GM23338 (cell line): ENCODE measurements at regions not wholly inside any gene's neighbourhood (a gene's known extent, or its start where the extent isn't known, plus 50 kb on each side); places are given as distances from the start of the nearest gene placed in this dataset.

ENCODE experiments used
- ATAC-seq: fragments of 200-7000 bp; cut with Tn5 transposase; 3 replicates; pipeline ENCODE4 v1.9.1; 2020
- DNase-seq: peaks from one replicate; pipeline ENCODE4 v3.0.0-alpha.2; 2015; ENCODE audit warnings: low spot score
- H2AFZ ChIP-seq: fragments of 200-600 bp; sonication (generic); 2 replicates; pipeline ENCODE4 v1.8.0; 2016; ENCODE audit warnings: antibody characterized with exemption, mild to moderate bottlenecking, moderate library complexity
- H3F3A ChIP-seq: fragments of 200-600 bp; sonication (generic); replicated peaks from 2 replicates; pipeline ENCODE4 v1.8.0; 2017; ENCODE audit warnings: antibody characterized with exemption, mixed run types, low read depth
- H3K27ac ChIP-seq: fragments of 200-600 bp; sonication (generic); 2 replicates; pipeline ENCODE4 v1.6.1; 2016; ENCODE audit warnings: low read depth
- H3K27me3 ChIP-seq: fragments of 200-600 bp; sonication (generic); 2 replicates; pipeline ENCODE4 v1.8.0; 2016; ENCODE audit warnings: mild to moderate bottlenecking, mixed run types, moderate library complexity; ENCODE audit not compliant: insufficient read depth
- H3K36me3 ChIP-seq: fragments of 200-600 bp; sonication (generic); 2 replicates; pipeline ENCODE4 v1.8.0; 2016; ENCODE audit warnings: mild to moderate bottlenecking; ENCODE audit not compliant: insufficient read depth
- H3K4me1 ChIP-seq: fragments of 200-600 bp; sonication (generic); 2 replicates; pipeline ENCODE4 v1.8.0; 2016; ENCODE audit warnings: mild to moderate bottlenecking, moderate library complexity; ENCODE audit not compliant: insufficient read depth
- H3K4me2 ChIP-seq: fragments of 200-600 bp; sonication (generic); 2 replicates; pipeline ENCODE4 v1.7.1; 2017; ENCODE audit warnings: mixed run types
- H3K4me3 ChIP-seq: fragments of 200-600 bp; sonication (generic); 2 replicates; pipeline ENCODE4 v1.6.1; 2016; ENCODE audit warnings: mixed run types
- H3K79me2 ChIP-seq: fragments of 200-600 bp; sonication (generic); replicated peaks from 2 replicates; pipeline ENCODE4 v1.8.0; 2017; ENCODE audit warnings: mild to moderate bottlenecking; ENCODE audit not compliant: insufficient read depth
- H3K9me2 ChIP-seq: fragments of 200-600 bp; sonication (generic); 2 replicates; pipeline ENCODE4 v1.8.0; 2017; ENCODE audit not compliant: insufficient read depth
- H4K20me1 ChIP-seq: fragments of 200-600 bp; sonication (generic); replicated peaks from 2 replicates; pipeline ENCODE4 v1.8.0; 2017; ENCODE audit warnings: mild to moderate bottlenecking; ENCODE audit not compliant: insufficient read depth
- H3K27ac Mint-ChIP-seq: 2 replicates; pipeline ENCODE4 v1.8.0; 2020; ENCODE audit warnings: inconsistent platforms, mild to moderate bottlenecking, moderate library complexity, mixed read lengths
- H3K27me3 Mint-ChIP-seq: 3 replicates; pipeline ENCODE4 v1.8.0; 2022; ENCODE audit warnings: low read depth, mild to moderate bottlenecking, moderate library complexity, mixed read lengths, inconsistent platforms; ENCODE audit not compliant: insufficient read depth, poor library complexity
- H3K36me3 Mint-ChIP-seq: 3 replicates; pipeline ENCODE4 v1.8.0; 2021; ENCODE audit warnings: low read depth, mild to moderate bottlenecking, inconsistent platforms, moderate library complexity, mixed read lengths
- H3K4me1 Mint-ChIP-seq: 3 replicates; pipeline ENCODE4 v1.8.0; 2020; ENCODE audit warnings: mild to moderate bottlenecking, inconsistent platforms, mixed read lengths
- H3K4me3 Mint-ChIP-seq: 3 replicates; pipeline ENCODE4 v1.8.0; 2021; ENCODE audit warnings: moderate library complexity, mild to moderate bottlenecking, inconsistent platforms, mixed read lengths
- H3K9me3 Mint-ChIP-seq: 3 replicates; pipeline ENCODE4 v1.8.0; 2020; ENCODE audit warnings: moderate library complexity, mild to moderate bottlenecking, inconsistent platforms, mixed read lengths
- CREB1 ChIP-seq: fragments of 250-450 bp; sonication (Bioruptor Pico); IDR thresholded peaks from 2 replicates; pipeline ENCODE4 v1.5.0; 2020; ENCODE audit warnings: low read depth, mild to moderate bottlenecking, moderate library complexity
- EZH2 ChIP-seq: fragments of 200-600 bp; sonication (generic); IDR thresholded peaks from one replicate; pipeline ENCODE4 v1.8.0; 2017; ENCODE audit warnings: antibody characterized with exemption, mild to moderate bottlenecking, low read depth; ENCODE audit not compliant: unreplicated experiment
- EZH2phosphoT487 ChIP-seq: fragments of 200-600 bp; sonication (generic); IDR thresholded peaks from one replicate; pipeline ENCODE4 v1.8.1; 2018; ENCODE audit warnings: antibody characterized with exemption; ENCODE audit not compliant: unreplicated experiment
- JUNB ChIP-seq: IDR thresholded peaks from one replicate; pipeline ENCODE4 v1.6.1; 2016; ENCODE audit warnings: antibody characterized with exemption; ENCODE audit not compliant: unreplicated experiment
- NANOG ChIP-seq: IDR thresholded peaks from 2 replicates; pipeline ENCODE4 v1.6.1; 2016; ENCODE audit warnings: antibody characterized with exemption, borderline replicate concordance
- POLR2AphosphoS5 ChIP-seq: IDR thresholded peaks from 2 replicates; pipeline ENCODE4 v1.6.1; 2016; ENCODE audit warnings: antibody characterized with exemption, low read depth
- ZNF331 ChIP-seq: fragments of 250-450 bp; sonication (Bioruptor Pico); IDR thresholded peaks from 2 replicates; pipeline ENCODE4 v1.5.0; 2020; ENCODE audit warnings: low read depth, mild to moderate bottlenecking, moderate library complexity
- TF ChIP-seq, protein P1 (sequence below): IDR thresholded peaks from one replicate; pipeline ENCODE4 v1.6.1; 2018; ENCODE audit warnings: antibody characterized with exemption; ENCODE audit not compliant: unreplicated experiment
- TF ChIP-seq, protein P2 (sequence below): IDR thresholded peaks from 2 replicates; pipeline ENCODE4 v1.6.1; 2016; ENCODE audit warnings: antibody characterized with exemption
- TF ChIP-seq, protein P3 (sequence below): fragments of 250-450 bp; sonication (Bioruptor Pico); IDR thresholded peaks from 2 replicates; pipeline ENCODE4 v1.5.0; 2020; ENCODE audit warnings: mild to moderate bottlenecking, moderate library complexity

DNA sequence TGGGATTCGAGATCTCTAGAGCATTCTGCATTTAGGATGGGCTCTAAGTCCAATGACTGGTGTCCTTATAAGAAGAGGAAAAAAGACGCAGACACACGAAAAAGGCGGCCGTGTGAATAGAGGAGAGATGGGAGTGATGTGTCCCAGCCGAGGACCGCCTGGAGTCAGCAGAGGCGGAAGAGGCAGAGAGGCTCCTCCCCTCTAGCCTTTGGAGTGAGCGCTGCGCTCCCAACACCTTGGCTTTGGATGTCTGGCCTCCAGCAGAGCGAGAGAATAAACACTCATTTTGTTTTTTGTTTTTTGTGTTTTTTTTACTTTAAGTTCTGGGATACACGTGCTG is 83.0 kb upstream of the RTL6 start:
- H3K27me3 Mint-ChIP-seq: peaks cover 9% of the 10 kb centered on the region
- Histone ChIP-seq H3K79me2 (no peaks in the 10 kb centered on the region), H3K27me3 (no peaks in the 10 kb centered on the region), H3K36me3 (no peaks in the 10 kb centered on the region), H3K4me3 (no peak overlapping the region), H3K9me2 (no peaks in the 10 kb centered on the region), H3K4me2 (no peak overlapping the region), H3K4me1 (no peaks in the 10 kb centered on the region), H3F3A (no peaks in the 10 kb centered on the region), H2AFZ (no peak overlapping the region), H3K27ac (no peak overlapping the region), H4K20me1 (no peaks in the 10 kb centered on the region)
- ATAC-seq (peak; percentile 23; the same call in 1 of the 3 replicates), DNase-seq (no peak)
- H3K4me3 Mint-ChIP-seq: no peak overlapping the region
- H3K27ac Mint-ChIP-seq: no peak overlapping the region
- H3K4me1 Mint-ChIP-seq: no peaks in the 10 kb centered on the region
- no peak for TF ChIP-seq CREB1 (CRISPR knock-in tag)
- no peak for TF ChIP-seq NANOG
- no peak for TF ChIP-seq POLR2AphosphoS5
- TF ChIP-seq ZNF331 (CRISPR knock-in tag): no peak
- TF ChIP-seq, protein P1, sequence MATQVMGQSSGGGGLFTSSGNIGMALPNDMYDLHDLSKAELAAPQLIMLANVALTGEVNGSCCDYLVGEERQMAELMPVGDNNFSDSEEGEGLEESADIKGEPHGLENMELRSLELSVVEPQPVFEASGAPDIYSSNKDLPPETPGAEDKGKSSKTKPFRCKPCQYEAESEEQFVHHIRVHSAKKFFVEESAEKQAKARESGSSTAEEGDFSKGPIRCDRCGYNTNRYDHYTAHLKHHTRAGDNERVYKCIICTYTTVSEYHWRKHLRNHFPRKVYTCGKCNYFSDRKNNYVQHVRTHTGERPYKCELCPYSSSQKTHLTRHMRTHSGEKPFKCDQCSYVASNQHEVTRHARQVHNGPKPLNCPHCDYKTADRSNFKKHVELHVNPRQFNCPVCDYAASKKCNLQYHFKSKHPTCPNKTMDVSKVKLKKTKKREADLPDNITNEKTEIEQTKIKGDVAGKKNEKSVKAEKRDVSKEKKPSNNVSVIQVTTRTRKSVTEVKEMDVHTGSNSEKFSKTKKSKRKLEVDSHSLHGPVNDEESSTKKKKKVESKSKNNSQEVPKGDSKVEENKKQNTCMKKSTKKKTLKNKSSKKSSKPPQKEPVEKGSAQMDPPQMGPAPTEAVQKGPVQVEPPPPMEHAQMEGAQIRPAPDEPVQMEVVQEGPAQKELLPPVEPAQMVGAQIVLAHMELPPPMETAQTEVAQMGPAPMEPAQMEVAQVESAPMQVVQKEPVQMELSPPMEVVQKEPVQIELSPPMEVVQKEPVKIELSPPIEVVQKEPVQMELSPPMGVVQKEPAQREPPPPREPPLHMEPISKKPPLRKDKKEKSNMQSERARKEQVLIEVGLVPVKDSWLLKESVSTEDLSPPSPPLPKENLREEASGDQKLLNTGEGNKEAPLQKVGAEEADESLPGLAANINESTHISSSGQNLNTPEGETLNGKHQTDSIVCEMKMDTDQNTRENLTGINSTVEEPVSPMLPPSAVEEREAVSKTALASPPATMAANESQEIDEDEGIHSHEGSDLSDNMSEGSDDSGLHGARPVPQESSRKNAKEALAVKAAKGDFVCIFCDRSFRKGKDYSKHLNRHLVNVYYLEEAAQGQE: no peak
- TF ChIP-seq, protein P2, sequence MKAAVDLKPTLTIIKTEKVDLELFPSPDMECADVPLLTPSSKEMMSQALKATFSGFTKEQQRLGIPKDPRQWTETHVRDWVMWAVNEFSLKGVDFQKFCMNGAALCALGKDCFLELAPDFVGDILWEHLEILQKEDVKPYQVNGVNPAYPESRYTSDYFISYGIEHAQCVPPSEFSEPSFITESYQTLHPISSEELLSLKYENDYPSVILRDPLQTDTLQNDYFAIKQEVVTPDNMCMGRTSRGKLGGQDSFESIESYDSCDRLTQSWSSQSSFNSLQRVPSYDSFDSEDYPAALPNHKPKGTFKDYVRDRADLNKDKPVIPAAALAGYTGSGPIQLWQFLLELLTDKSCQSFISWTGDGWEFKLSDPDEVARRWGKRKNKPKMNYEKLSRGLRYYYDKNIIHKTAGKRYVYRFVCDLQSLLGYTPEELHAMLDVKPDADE: no peak
- TF ChIP-seq, protein P3, sequence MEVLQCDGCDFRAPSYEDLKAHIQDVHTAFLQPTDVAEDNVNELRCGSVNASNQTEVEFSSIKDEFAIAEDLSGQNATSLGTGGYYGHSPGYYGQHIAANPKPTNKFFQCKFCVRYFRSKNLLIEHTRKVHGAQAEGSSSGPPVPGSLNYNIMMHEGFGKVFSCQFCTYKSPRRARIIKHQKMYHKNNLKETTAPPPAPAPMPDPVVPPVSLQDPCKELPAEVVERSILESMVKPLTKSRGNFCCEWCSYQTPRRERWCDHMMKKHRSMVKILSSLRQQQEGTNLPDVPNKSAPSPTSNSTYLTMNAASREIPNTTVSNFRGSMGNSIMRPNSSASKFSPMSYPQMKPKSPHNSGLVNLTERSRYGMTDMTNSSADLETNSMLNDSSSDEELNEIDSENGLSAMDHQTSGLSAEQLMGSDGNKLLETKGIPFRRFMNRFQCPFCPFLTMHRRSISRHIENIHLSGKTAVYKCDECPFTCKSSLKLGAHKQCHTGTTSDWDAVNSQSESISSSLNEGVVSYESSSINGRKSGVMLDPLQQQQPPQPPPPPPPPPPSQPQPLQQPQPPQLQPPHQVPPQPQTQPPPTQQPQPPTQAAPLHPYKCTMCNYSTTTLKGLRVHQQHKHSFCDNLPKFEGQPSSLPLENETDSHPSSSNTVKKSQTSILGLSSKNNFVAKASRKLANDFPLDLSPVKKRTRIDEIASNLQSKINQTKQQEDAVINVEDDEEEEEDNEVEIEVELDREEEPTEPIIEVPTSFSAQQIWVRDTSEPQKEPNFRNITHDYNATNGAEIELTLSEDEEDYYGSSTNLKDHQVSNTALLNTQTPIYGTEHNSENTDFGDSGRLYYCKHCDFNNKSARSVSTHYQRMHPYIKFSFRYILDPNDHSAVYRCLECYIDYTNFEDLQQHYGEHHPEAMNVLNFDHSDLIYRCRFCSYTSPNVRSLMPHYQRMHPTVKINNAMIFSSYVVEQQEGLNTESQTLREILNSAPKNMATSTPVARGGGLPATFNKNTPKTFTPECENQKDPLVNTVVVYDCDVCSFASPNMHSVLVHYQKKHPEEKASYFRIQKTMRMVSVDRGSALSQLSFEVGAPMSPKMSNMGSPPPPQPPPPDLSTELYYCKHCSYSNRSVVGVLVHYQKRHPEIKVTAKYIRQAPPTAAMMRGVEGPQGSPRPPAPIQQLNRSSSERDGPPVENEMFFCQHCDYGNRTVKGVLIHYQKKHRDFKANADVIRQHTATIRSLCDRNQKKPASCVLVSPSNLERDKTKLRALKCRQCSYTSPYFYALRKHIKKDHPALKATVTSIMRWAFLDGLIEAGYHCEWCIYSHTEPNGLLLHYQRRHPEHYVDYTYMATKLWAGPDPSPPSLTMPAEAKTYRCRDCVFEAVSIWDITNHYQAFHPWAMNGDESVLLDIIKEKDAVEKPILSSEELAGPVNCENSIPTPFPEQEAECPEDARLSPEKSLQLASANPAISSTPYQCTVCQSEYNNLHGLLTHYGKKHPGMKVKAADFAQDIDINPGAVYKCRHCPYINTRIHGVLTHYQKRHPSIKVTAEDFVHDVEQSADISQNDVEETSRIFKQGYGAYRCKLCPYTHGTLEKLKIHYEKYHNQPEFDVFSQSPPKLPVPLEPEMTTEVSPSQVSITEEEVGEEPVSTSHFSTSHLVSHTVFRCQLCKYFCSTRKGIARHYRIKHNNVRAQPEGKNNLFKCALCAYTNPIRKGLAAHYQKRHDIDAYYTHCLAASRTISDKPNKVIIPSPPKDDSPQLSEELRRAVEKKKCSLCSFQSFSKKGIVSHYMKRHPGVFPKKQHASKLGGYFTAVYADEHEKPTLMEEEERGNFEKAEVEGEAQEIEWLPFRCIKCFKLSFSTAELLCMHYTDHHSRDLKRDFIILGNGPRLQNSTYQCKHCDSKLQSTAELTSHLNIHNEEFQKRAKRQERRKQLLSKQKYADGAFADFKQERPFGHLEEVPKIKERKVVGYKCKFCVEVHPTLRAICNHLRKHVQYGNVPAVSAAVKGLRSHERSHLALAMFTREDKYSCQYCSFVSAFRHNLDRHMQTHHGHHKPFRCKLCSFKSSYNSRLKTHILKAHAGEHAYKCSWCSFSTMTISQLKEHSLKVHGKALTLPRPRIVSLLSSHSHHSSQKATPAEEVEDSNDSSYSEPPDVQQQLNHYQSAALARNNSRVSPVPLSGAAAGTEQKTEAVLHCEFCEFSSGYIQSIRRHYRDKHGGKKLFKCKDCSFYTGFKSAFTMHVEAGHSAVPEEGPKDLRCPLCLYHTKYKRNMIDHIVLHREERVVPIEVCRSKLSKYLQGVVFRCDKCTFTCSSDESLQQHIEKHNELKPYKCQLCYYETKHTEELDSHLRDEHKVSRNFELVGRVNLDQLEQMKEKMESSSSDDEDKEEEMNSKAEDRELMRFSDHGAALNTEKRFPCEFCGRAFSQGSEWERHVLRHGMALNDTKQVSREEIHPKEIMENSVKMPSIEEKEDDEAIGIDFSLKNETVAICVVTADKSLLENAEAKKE (CRISPR knock-in tag): no peak
- no peak for TF ChIP-seq EZH2
- no peak for TF ChIP-seq EZH2phosphoT487
- no peak for TF ChIP-seq JUNB
- H3K9me3 Mint-ChIP-seq: no peaks in the 10 kb centered on the region
- H3K36me3 Mint-ChIP-seq: no peaks in the 10 kb centered on the region
